CD4-positive, CD25-positive, alpha-beta regulatory T cell (primary cell): ENCODE measurements at regions not wholly inside any gene's neighbourhood (a gene's known extent, or its start where the extent isn't known, plus 50 kb on each side); places are given as distances from the start of the nearest gene placed in this dataset.

ENCODE experiments used
- ATAC-seq, 2 donors: fragments of 150-1000 bp; cut with Tn5 transposase; one replicate each; pipeline ENCODE4 v1.10.0; 2021; ENCODE audit warnings: low read depth in 2 of 2, moderate number of reproducible peaks in 2 of 2, moderate library complexity in 1 of 2
- DNase-seq, 3 donors: peaks; one replicate each; pipeline versions ENCODE4 v3.0.0 to v3.0.0-alpha.2; 2012 to 2022; ENCODE audit warnings: mixed read lengths in 1 of 3
- H3K27ac ChIP-seq: one replicate; pipeline ENCODE4 v1.7.0; 2013; ENCODE audit warnings: mild to moderate bottlenecking, low read length; ENCODE audit not compliant: insufficient read depth, poor library complexity, severe bottlenecking
- H3K27me3 ChIP-seq: one replicate; pipeline ENCODE4 v1.7.0; 2013; ENCODE audit warnings: low read length; ENCODE audit not compliant: control insufficient read depth, insufficient read depth
- H3K36me3 ChIP-seq: one replicate; pipeline ENCODE4 v1.7.0; 2013; ENCODE audit warnings: mild to moderate bottlenecking, low read length, moderate library complexity; ENCODE audit not compliant: control insufficient read depth, insufficient read depth
- H3K4me1 ChIP-seq: 2 replicates; pipeline ENCODE4 v1.7.0; 2013; ENCODE audit warnings: mild to moderate bottlenecking, low read length; ENCODE audit not compliant: insufficient read depth, control insufficient read depth, poor library complexity, severe bottlenecking
- H3K4me3 ChIP-seq: one replicate; pipeline ENCODE4 v1.7.0; 2013; ENCODE audit warnings: low read depth, mild to moderate bottlenecking, low read length, moderate library complexity
- H3K9me3 ChIP-seq, 2 experiments: 1 replicate in 1 of 2; 2 replicates in 1 of 2; pipeline ENCODE4 v1.7.0; 2013; ENCODE audit warnings: low read length in 2 of 2, mild to moderate bottlenecking in 1 of 2, moderate library complexity in 1 of 2; ENCODE audit not compliant: control insufficient read depth in 2 of 2
- H3K27ac Mint-ChIP-seq, 3 donors: one replicate each; pipeline ENCODE4 v1.8.0; 2020 to 2022; ENCODE audit warnings: mild to moderate bottlenecking in 3 of 3, mixed read lengths in 3 of 3, moderate library complexity in 2 of 3
- H3K27me3 Mint-ChIP-seq: one replicate; pipeline ENCODE4 v1.8.0; 2022; ENCODE audit warnings: mild to moderate bottlenecking, mixed read lengths
- H3K36me3 Mint-ChIP-seq: one replicate; pipeline ENCODE4 v1.8.0; 2020; ENCODE audit warnings: mixed read lengths
- H3K4me1 Mint-ChIP-seq, 4 donors: one replicate each; pipeline ENCODE4 v1.8.0; 2020 to 2022; ENCODE audit warnings: mixed read lengths in 4 of 4, mild to moderate bottlenecking in 1 of 4
- H3K4me3 Mint-ChIP-seq, 4 donors: one replicate each; pipeline ENCODE4 v1.8.0; 2020 to 2022; ENCODE audit warnings: mild to moderate bottlenecking in 4 of 4, mixed read lengths in 4 of 4, moderate library complexity in 3 of 4
- H3K9me3 Mint-ChIP-seq, 7 donors: one replicate each; pipeline ENCODE4 v1.8.0; 2020 to 2022; ENCODE audit warnings: mixed read lengths in 7 of 7, mild to moderate bottlenecking in 3 of 7, moderate library complexity in 2 of 7

GRCh38 chr11:11163669-11164333 is 189.2 kb downstream of the CSNK2A3 start:
- Mint-ChIP-seq H3K36me3 (no peaks in the 10 kb centered on the region), H3K27ac (no peak overlapping the region)

GRCh38 chr11:11163236-11163635 is 189.8 kb downstream of the CSNK2A3 start:
- H3K4me1 Mint-ChIP-seq, result no peaks in the 10 kb centered on the region
- H3K9me3 Mint-ChIP-seq, result no peaks in the 10 kb centered on the region
- Histone ChIP-seq H3K9me3 (no peaks in the 10 kb centered on the region), H3K36me3 (no peaks in the 10 kb centered on the region), H3K4me1 (no peaks in the 10 kb centered on the region), H3K27ac (no peak overlapping the region), H3K4me3 (no peak overlapping the region), H3K27me3 (no peaks in the 10 kb centered on the region)
- ATAC-seq (no peak), DNase-seq (no peak)
- no peak overlapping the region for H3K27ac Mint-ChIP-seq
- H3K36me3 Mint-ChIP-seq, result no peaks in the 10 kb centered on the region
- H3K27me3 Mint-ChIP-seq, result peaks cover 7% of the 10 kb centered on the region
- no peak overlapping the region for H3K4me3 Mint-ChIP-seq

More at GRCh38 chr11:11163669-11164333, 189.2 kb downstream of the CSNK2A3 start:
- H3K36me3 ChIP-seq, result no peaks in the 10 kb centered on the region
- no peaks in the 10 kb centered on the region for H3K4me1 ChIP-seq
- Mint-ChIP-seq H3K4me1 (no peaks in the 10 kb centered on the region), H3K4me3 (no peak overlapping the region), H3K9me3 (no peaks in the 10 kb centered on the region), H3K27me3 (peaks cover 11% of the 10 kb centered on the region)
- H3K9me3 ChIP-seq, result no peaks in the 10 kb centered on the region
- H3K27ac ChIP-seq, result no peak overlapping the region
- ATAC-seq (no peak), DNase-seq (no peak)
- H3K27me3 ChIP-seq, result no peaks in the 10 kb centered on the region
- no peak overlapping the region for H3K4me3 ChIP-seq

GRCh38 chr11:11157185-11157584 is 195.9 kb downstream of the CSNK2A3 start:
- Histone ChIP-seq H3K4me3 (no peak overlapping the region), H3K4me1 (peaks cover 10% of the 10 kb centered on the region), H3K27me3 (no peaks in the 10 kb centered on the region), H3K27ac (no peak overlapping the region), H3K36me3 (no peaks in the 10 kb centered on the region), H3K9me3 (no peaks in the 10 kb centered on the region)
- Mint-ChIP-seq H3K4me1 (peaks cover 0 to 22% (median 9%) of the 10 kb centered on the region in 4 donors), H3K27ac (no peak overlapping the region), H3K36me3 (peaks cover 10% of the 10 kb centered on the region), H3K27me3 (peaks cover 4% of the 10 kb centered on the region), H3K4me3 (peak overlapping the region in 3 of 4 donors; percentile 24 to 85 (median 50)), H3K9me3 (no peaks in the 10 kb centered on the region)
- peak; percentile 17 to 63 (median 58) for DNase-seq
- ATAC-seq, result peak; percentile 57 to 60

GRCh38 chr11:11155962-11156815 is 196.9 kb downstream of the CSNK2A3 start:
- Histone ChIP-seq H3K4me3 (peak overlapping the region; percentile 48), H3K27me3 (no peaks in the 10 kb centered on the region), H3K9me3 (no peaks in the 10 kb centered on the region), H3K4me1 (peaks cover 10% of the 10 kb centered on the region), H3K27ac (no peak overlapping the region), H3K36me3 (no peaks in the 10 kb centered on the region)
- Mint-ChIP-seq H3K36me3 (peaks cover 10% of the 10 kb centered on the region), H3K27me3 (peaks cover 4% of the 10 kb centered on the region), H3K9me3 (no peaks in the 10 kb centered on the region), H3K27ac (peak overlapping the region; percentile 15 to 83 (median 32)), H3K4me1 (peaks cover 0 to 28% (median 13%) of the 10 kb centered on the region in 4 donors), H3K4me3 (peak overlapping the region; percentile 50 to 85 (median 73))
- peak in 2 of 3 donors; percentile 22 to 62 for DNase-seq
- peak; percentile 55 to 63 for ATAC-seq

GRCh38 chr11:11152877-11153276 is 200.2 kb downstream of the CSNK2A3 start:
- no peak overlapping the region for H3K4me3 ChIP-seq
- H3K9me3 ChIP-seq, result no peaks in the 10 kb centered on the region
- no peaks in the 10 kb centered on the region for H3K9me3 Mint-ChIP-seq
- H3K27ac Mint-ChIP-seq, result peak overlapping the region in 2 of 3 donors; percentile 39 to 49
- H3K36me3 Mint-ChIP-seq, result peaks cover 10% of the 10 kb centered on the region
- no peaks in the 10 kb centered on the region for H3K36me3 ChIP-seq
- peak overlapping the region in 1 of 4 donors; percentile 13 for H3K4me3 Mint-ChIP-seq
- no peak overlapping the region for H3K27ac ChIP-seq
- DNase-seq (no peak), ATAC-seq (no peak)
- peaks cover 4% of the 10 kb centered on the region for H3K27me3 Mint-ChIP-seq
- H3K4me1 ChIP-seq, result peaks cover 41% of the 10 kb centered on the region
- no peaks in the 10 kb centered on the region for H3K27me3 ChIP-seq
- H3K4me1 Mint-ChIP-seq, result peaks cover 6 to 61% (median 40%) of the 10 kb centered on the region in 4 donors

- Mint-ChIP-seq H3K9me3 (peaks cover 0 to 3% (median 0%) of the 10 kb centered on the region in 7 donors), H3K36me3 (peaks cover 9% of the 10 kb centered on the region), H3K4me1 (peaks cover 6 to 54% (median 36%) of the 10 kb centered on the region in 4 donors), H3K27ac (peak overlapping the region; percentile 93 to 95 (median 93)), H3K4me3 (peak overlapping the region; percentile 61 to 82 (median 70)), H3K27me3 (peaks cover 4% of the 10 kb centered on the region)
- Histone ChIP-seq H3K27ac (peak overlapping the region; percentile 60), H3K4me1 (peaks cover 36% of the 10 kb centered on the region), H3K4me3 (peak overlapping the region; percentile 56), H3K36me3 (no peaks in the 10 kb centered on the region), H3K27me3 (no peaks in the 10 kb centered on the region), H3K9me3 (no peaks in the 10 kb centered on the region)
- ATAC-seq, result peak; percentile 79 to 87
- peak; percentile 21 to 82 (median 68) for DNase-seq
Measured at GRCh38 chr11:11149671-11150459, 203.2 kb downstream of the CSNK2A3 start.

- Mint-ChIP-seq H3K36me3 (peaks cover 6% of the 10 kb centered on the region), H3K9me3 (peaks cover 0 to 3% (median 0%) of the 10 kb centered on the region in 7 donors), H3K4me1 (peaks cover 6 to 48% (median 36%) of the 10 kb centered on the region in 4 donors), H3K27me3 (peaks cover 4% of the 10 kb centered on the region), H3K27ac (peak overlapping the region in 2 of 3 donors; percentile 43 to 93), H3K4me3 (peak overlapping the region; percentile 18 to 82 (median 42))
- Histone ChIP-seq H3K4me3 (no peak overlapping the region), H3K27me3 (no peaks in the 10 kb centered on the region), H3K27ac (no peak overlapping the region), H3K4me1 (peaks cover 36% of the 10 kb centered on the region), H3K9me3 (no peaks in the 10 kb centered on the region), H3K36me3 (no peaks in the 10 kb centered on the region)
- no peak for DNase-seq
- ATAC-seq, result no peak
Measured at GRCh38 chr11:11148596-11148995, 204.5 kb downstream of the CSNK2A3 start.
